HFF-Myc (cell line): ENCODE measurements at regions not wholly inside any gene's neighbourhood (a gene's known extent, or its start where the extent isn't known, plus 50 kb on each side); places are given as distances from the start of the nearest gene placed in this dataset.

Source experiments
- DNase-seq: peaks from one replicate; pipeline ENCODE4 v3.0.0-alpha.2; 2011; ENCODE audit warnings: low read depth; ENCODE audit errors: extremely low read depth
- H3K4me3 ChIP-seq: replicated peaks from 2 replicates; pipeline ENCODE4 v1.5.1; 2011; ENCODE audit warnings: low read depth, mild to moderate bottlenecking, control low read depth, low read length
- TF ChIP-seq, protein P1 (sequence below): IDR thresholded peaks from 2 replicates; pipeline ENCODE4 v1.5.1; 2012; ENCODE audit warnings: mild to moderate bottlenecking, low read depth, low read length, control low read depth; ENCODE audit errors: missing control alignments

- TF ChIP-seq, protein P1, sequence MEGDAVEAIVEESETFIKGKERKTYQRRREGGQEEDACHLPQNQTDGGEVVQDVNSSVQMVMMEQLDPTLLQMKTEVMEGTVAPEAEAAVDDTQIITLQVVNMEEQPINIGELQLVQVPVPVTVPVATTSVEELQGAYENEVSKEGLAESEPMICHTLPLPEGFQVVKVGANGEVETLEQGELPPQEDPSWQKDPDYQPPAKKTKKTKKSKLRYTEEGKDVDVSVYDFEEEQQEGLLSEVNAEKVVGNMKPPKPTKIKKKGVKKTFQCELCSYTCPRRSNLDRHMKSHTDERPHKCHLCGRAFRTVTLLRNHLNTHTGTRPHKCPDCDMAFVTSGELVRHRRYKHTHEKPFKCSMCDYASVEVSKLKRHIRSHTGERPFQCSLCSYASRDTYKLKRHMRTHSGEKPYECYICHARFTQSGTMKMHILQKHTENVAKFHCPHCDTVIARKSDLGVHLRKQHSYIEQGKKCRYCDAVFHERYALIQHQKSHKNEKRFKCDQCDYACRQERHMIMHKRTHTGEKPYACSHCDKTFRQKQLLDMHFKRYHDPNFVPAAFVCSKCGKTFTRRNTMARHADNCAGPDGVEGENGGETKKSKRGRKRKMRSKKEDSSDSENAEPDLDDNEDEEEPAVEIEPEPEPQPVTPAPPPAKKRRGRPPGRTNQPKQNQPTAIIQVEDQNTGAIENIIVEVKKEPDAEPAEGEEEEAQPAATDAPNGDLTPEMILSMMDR = no peak
- no peak for DNase-seq
- H3K4me3 ChIP-seq = no peak overlapping the region
These were observed 50.0 kb upstream of the TNRC6C start for GRCh38 chr17:77908501-77908900.
